Endothelial cell of umbilical vein (primary cell): ENCODE measurements at regions not wholly inside any gene's neighbourhood (a gene's known extent, or its start where the extent isn't known, plus 50 kb on each side); places are given as distances from the start of the nearest gene placed in this dataset.

ENCODE experiments used
- BruUV-seq: library from RNA; stranded (reverse); fragments of 400-500 nt; replicated peaks from 2 replicates; lab custom pipeline; 2021; lab: Mats Ljungman, UMichigan
- CTCF ChIA-PET: fragments of 300-600, 350-600 bp; sonication (Branson Sonifier 250); formaldehyde crosslinking; loops from one replicate; lab custom pipeline; 2021; ENCODE audit warnings: antibody characterized with exemption, inconsistent platforms; lab: Charles Lee
- POLR2A ChIA-PET: fragments of 300-600, 350-600 bp; sonication (Branson Sonifier 250); formaldehyde crosslinking; loops from one replicate; lab custom pipeline; 2021; ENCODE audit warnings: antibody characterized with exemption, inconsistent platforms; lab: Charles Lee
- DNase-seq: peaks from one replicate; pipeline ENCODE4 v3.0.0-alpha.2; 2011; ENCODE audit warnings: low read depth, low spot score
- FAIRE-seq: peaks from 2 replicates; lab custom pipeline; 2011; peaks lifted over from hg19 to GRCh38; lab: Jason Lieb, UNC
- H2AFZ ChIP-seq: 2 replicates; pipeline ENCODE4 v1.6.0; 2012; ENCODE audit warnings: low read depth, low read length, control low read depth, inconsistent platforms
- H3K27ac ChIP-seq: 2 replicates; pipeline ENCODE4 v1.5.1; 2011; ENCODE audit warnings: low read depth, mild to moderate bottlenecking, control low read depth, low read length, moderate library complexity; ENCODE audit not compliant: insufficient read depth
- H3K27me3 ChIP-seq, 2 experiments: 2 replicates each; pipeline versions ENCODE4 v1.6.0 to v1.6.1; 2011; ENCODE audit warnings: low read length in 2 of 2, mixed read lengths in 1 of 2; ENCODE audit not compliant: control insufficient read depth in 2 of 2, insufficient read depth in 2 of 2
- H3K36me3 ChIP-seq, 2 experiments: 2 replicates in 1 of 2; 3 replicates in 1 of 2; pipeline ENCODE4 v1.5.1; 2011; ENCODE audit warnings: low read length in 2 of 2, mild to moderate bottlenecking in 1 of 2, moderate library complexity in 1 of 2; ENCODE audit not compliant: control insufficient read depth in 2 of 2, insufficient read depth in 2 of 2; ENCODE audit errors: extremely low read depth in 1 of 2
- H3K4me1 ChIP-seq: 3 replicates; pipeline ENCODE4 v1.5.1; 2011; ENCODE audit warnings: mild to moderate bottlenecking, low read length; ENCODE audit not compliant: control insufficient read depth, insufficient read depth; ENCODE audit errors: extremely low read depth
- H3K4me2 ChIP-seq: 2 replicates; pipeline ENCODE4 v1.6.1; 2011; ENCODE audit warnings: low read length, control low read depth, mixed read lengths; ENCODE audit not compliant: insufficient read depth
- H3K4me3 ChIP-seq, 3 experiments: fragments of 200-600 bp in 1 of 3; sonication (generic), shearing (Covaris generic) in 1 of 3; replicated peaks in 1 of 3; 2 replicates each; pipeline ENCODE4 v1.5.1; 2011 to 2016; ENCODE audit warnings: control low read depth in 3 of 3, low read length in 3 of 3, mild to moderate bottlenecking in 2 of 3, inconsistent platforms in 1 of 3, low read depth in 1 of 3, moderate library complexity in 1 of 3; ENCODE audit not compliant: insufficient read depth in 1 of 3
- H3K79me2 ChIP-seq: 2 replicates; pipeline ENCODE4 v1.6.0; 2012; ENCODE audit warnings: low read length, inconsistent platforms; ENCODE audit not compliant: control insufficient read depth, insufficient read depth
- H3K9ac ChIP-seq: replicated peaks from 2 replicates; pipeline ENCODE3; 2011; ENCODE audit warnings: low read length, control low read depth; ENCODE audit not compliant: insufficient read depth; ENCODE audit errors: extremely low read depth
- H3K9me1 ChIP-seq: replicated peaks from 3 replicates; pipeline ENCODE4 v1.6.0; 2011; ENCODE audit warnings: mild to moderate bottlenecking, low read length; ENCODE audit not compliant: control insufficient read depth, insufficient read depth; ENCODE audit errors: extremely low read depth
- H3K9me3 ChIP-seq: replicated peaks from 2 replicates; pipeline ENCODE4 v1.5.1; 2012; ENCODE audit warnings: low read length, inconsistent platforms; ENCODE audit not compliant: control insufficient read depth, insufficient read depth
- H4K20me1 ChIP-seq: replicated peaks from 2 replicates; pipeline ENCODE3; 2011; ENCODE audit warnings: mild to moderate bottlenecking, low read length; ENCODE audit not compliant: control insufficient read depth, insufficient read depth; ENCODE audit errors: extremely low read depth
- EZH2 ChIP-seq: IDR thresholded peaks from 2 replicates; pipeline ENCODE4 v1.6.1; 2012; ENCODE audit warnings: borderline replicate concordance, low read depth, mild to moderate bottlenecking, moderate library complexity, low read length, inconsistent platforms; ENCODE audit not compliant: severe bottlenecking
- FOS ChIP-seq: IDR thresholded peaks from 2 replicates; pipeline ENCODE4 v1.6.1; 2011; ENCODE audit warnings: mild to moderate bottlenecking, low read length, moderate library complexity, borderline replicate concordance; ENCODE audit not compliant: insufficient read depth
- GATA2 ChIP-seq: IDR thresholded peaks from 2 replicates; pipeline ENCODE4 v1.7.0; 2011; ENCODE audit warnings: low read depth, mild to moderate bottlenecking, moderate library complexity, mixed read lengths, low read length; ENCODE audit not compliant: insufficient read length, insufficient read depth
- JUN ChIP-seq: IDR thresholded peaks from 2 replicates; pipeline ENCODE4 v1.6.1; 2011; ENCODE audit warnings: borderline replicate concordance, low read depth; ENCODE audit not compliant: insufficient read length, insufficient read depth
- MAX ChIP-seq: IDR thresholded peaks from 2 replicates; pipeline ENCODE4 v1.6.1; 2011; ENCODE audit not compliant: insufficient read depth, insufficient read length
- MYC ChIP-seq: IDR thresholded peaks from one replicate; pipeline ENCODE4 v1.6.1; 2011; ENCODE audit warnings: mild to moderate bottlenecking, low read depth, low read length
- POLR2A ChIP-seq: IDR thresholded peaks from 2 replicates; pipeline ENCODE4 v1.6.1; 2012; ENCODE audit warnings: low read depth, mild to moderate bottlenecking, control low read depth, low read length
- POLR2AphosphoS5 ChIP-seq: IDR thresholded peaks from 2 replicates; pipeline ENCODE4 v1.6.1; 2012; ENCODE audit warnings: low read depth, mild to moderate bottlenecking, control low read depth, low read length, moderate library complexity; ENCODE audit not compliant: insufficient read depth
- dilution Hi-C: fragments of 300-500 bp; cut with MboI; formaldehyde crosslinking; loops from one replicate; pipeline ENCODE4 v1.15.0; 2019; ENCODE audit warnings: low sequenced_read_pairs; ENCODE audit not compliant: extremely low pct_ligation_motif_present
- intact Hi-C: fragments of 100-400 bp; cut with micrococcal nuclease; formaldehyde crosslinking; loops from one replicate; pipeline ENCODE4 v1.10.0; 2022
- TF ChIP-seq, protein P1 (sequence below), 2 donors: IDR thresholded peaks; 1 replicate in 1 of 2; 2 replicates in 1 of 2; pipeline ENCODE4 v1.5.1; 2011; ENCODE audit warnings: low read length in 2 of 2, mild to moderate bottlenecking in 2 of 2, moderate library complexity in 2 of 2, control low read depth in 1 of 2, inconsistent platforms in 1 of 2, low read depth in 1 of 2; ENCODE audit not compliant: insufficient read depth in 1 of 2; ENCODE audit errors: extremely low read depth in 1 of 2

GRCh38 chr3:76203578-76203977, 418.2 kb upstream of the ZNF717 start:
- no TSS peak for BruUV-seq

More at GRCh38 chr3:76203578-76203977, 418.2 kb upstream of the ZNF717 start:
- intact Hi-C loops, result no loop called here
- no peak overlapping the region for H3K4me3 ChIP-seq
- ChIA-PET POLR2A (no interaction called here), CTCF (no interaction called here)
- no peak overlapping the region for H3K27ac ChIP-seq
- no peaks in the 10 kb centered on the region for H4K20me1 ChIP-seq
- no peak for FAIRE-seq
- H3K36me3 ChIP-seq, result no peaks in the 10 kb centered on the region
- no peak overlapping the region for H3K9ac ChIP-seq
- no peak overlapping the region for H2AFZ ChIP-seq
- H3K4me1 ChIP-seq, result no peaks in the 10 kb centered on the region
- TF ChIP-seq GATA2, result no peak
- TF ChIP-seq POLR2A, result no peak
- TF ChIP-seq, protein P1, sequence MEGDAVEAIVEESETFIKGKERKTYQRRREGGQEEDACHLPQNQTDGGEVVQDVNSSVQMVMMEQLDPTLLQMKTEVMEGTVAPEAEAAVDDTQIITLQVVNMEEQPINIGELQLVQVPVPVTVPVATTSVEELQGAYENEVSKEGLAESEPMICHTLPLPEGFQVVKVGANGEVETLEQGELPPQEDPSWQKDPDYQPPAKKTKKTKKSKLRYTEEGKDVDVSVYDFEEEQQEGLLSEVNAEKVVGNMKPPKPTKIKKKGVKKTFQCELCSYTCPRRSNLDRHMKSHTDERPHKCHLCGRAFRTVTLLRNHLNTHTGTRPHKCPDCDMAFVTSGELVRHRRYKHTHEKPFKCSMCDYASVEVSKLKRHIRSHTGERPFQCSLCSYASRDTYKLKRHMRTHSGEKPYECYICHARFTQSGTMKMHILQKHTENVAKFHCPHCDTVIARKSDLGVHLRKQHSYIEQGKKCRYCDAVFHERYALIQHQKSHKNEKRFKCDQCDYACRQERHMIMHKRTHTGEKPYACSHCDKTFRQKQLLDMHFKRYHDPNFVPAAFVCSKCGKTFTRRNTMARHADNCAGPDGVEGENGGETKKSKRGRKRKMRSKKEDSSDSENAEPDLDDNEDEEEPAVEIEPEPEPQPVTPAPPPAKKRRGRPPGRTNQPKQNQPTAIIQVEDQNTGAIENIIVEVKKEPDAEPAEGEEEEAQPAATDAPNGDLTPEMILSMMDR (IDR thresholded peaks at IDR 0.05; ENCODE audit: extremely low read depth in 1 of 2, insufficient read depth in 1 of 2, low read depth in 1 of 2, low read length in 2 of 2), result no peak
- TF ChIP-seq FOS, result no peak
- no peak for TF ChIP-seq EZH2
- TF ChIP-seq POLR2AphosphoS5, result no peak
- no peak for TF ChIP-seq MAX
- no peak for TF ChIP-seq MYC
- TF ChIP-seq JUN, result no peak
- no peaks in the 10 kb centered on the region for H3K27me3 ChIP-seq
- no peaks in the 10 kb centered on the region for H3K79me2 ChIP-seq
- peaks cover 2% of the 10 kb centered on the region for H3K9me3 ChIP-seq
- H3K9me1 ChIP-seq, result no peaks in the 10 kb centered on the region
- no peak for DNase-seq
- dilution Hi-C loops, result no loop called here
- H3K4me2 ChIP-seq, result no peak overlapping the region
